OCI-LY7 (cell line): ENCODE measurements at regions not wholly inside any gene's neighbourhood (a gene's known extent, or its start where the extent isn't known, plus 50 kb on each side); places are given as distances from the start of the nearest gene placed in this dataset.

Experiments used
- CTCF ChIP-seq: fragments of 200-600 bp; sonication (generic); conservative IDR thresholded peaks from 2 replicates; pipeline ENCODE4 v1.5.1; 2014; ENCODE audit warnings: mild to moderate bottlenecking, antibody characterized with exemption, low read length, moderate library complexity, mixed read lengths
- EZH2phosphoT487 ChIP-seq: fragments of 200-600 bp; sonication (generic); IDR thresholded peaks from 2 replicates; pipeline ENCODE4 v1.6.1; 2018; ENCODE audit warnings: low read depth, borderline replicate concordance, mild to moderate bottlenecking, mixed run types, antibody characterized with exemption, low read length, moderate library complexity, mixed read lengths

GRCh38 chr3:154584041-154584440 is 154.1 kb upstream of the GPR149 start:
- TF ChIP-seq CTCF (0 out of 2 replicates have a peak, but pooled peaks have one; percentile 20), EZH2phosphoT487 (no peak)
